HS-27A (cell line): ENCODE measurements at regions not wholly inside any gene's neighbourhood (a gene's known extent, or its start where the extent isn't known, plus 50 kb on each side); places are given as distances from the start of the nearest gene placed in this dataset.
"Not testable (repeated sequence)": the region's sequence is repeated elsewhere in the genome, so short reads cannot be mapped to it uniquely, and the experiment has no call there.

Experiments used
- DNase-seq: peaks from one replicate; pipeline ENCODE4 v3.0.0-alpha.2; 2012; ENCODE audit warnings: low read depth, missing footprints

GRCh38 chr2:143856978-143857377, 662.9 kb downstream of the ZEB2 start:
- DNase-seq = no peak

DNA sequence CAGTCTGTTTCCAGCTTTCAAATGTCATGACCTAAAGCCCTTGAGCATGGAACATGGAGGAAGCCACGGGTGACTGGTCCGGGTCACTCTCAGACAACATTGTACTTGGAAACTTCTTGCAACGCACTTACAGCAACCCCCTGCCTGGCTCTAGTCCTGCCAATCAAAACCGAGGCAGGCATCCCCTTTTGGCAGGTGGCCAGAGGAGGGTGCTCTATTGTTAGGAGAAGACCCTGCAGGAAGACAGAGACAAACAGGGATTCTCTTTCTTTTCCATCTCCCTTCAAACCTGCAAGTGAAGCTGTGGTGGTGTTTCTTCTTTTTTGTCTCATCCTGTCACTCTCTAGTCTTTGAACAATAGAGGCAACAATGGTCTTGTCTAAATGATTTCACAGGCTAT, 667.2 kb downstream of the ZEB2 start:
- DNase-seq = no peak

- no peak for DNase-seq
Observed at GRCh38 chr2:143850084-143850483, 669.8 kb downstream of the ZEB2 start.

DNA sequence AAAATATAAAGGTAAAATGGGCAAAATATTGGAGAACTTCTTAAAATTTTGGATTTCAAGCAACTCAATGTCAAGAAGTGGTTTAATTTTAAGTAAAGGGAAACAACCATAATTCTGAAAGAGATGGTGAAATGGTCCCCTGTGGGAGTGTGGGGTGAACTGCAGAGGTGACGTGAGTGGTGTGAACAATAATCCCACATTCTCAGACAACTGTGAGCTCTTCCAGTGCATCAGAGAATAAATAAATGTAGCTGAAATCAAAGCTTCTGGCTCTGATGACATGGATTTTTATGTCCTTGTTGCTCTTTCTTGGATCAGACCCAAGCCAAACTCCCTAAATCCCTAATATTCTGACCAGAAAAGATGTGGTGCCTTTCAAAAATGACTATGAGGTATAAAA, 672.7 kb downstream of the ZEB2 start:
- DNase-seq = no peak

- DNase-seq = no peak
Observed at GRCh38 chr2:143844986-143845385, 674.9 kb downstream of the ZEB2 start.

DNA sequence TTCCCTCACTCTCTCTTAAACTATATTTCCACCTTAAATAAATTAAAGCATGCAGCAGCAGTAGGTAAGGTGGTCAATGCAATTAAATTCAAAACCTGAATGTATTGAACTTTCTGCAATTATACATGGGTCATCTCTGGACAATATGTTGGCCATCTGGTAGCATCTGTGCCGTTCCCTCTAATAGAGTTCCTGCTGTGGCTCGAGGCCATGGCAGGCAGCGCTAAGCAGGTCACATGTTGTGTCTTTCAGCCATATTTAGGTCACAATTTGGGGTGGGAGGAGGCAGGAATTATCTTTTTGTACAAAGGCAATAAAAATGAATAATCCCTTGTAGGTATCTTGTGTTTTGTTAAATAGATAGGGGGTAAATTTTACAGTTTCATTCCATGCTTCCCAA, 676.2 kb downstream of the ZEB2 start:
- DNase-seq = no peak

- no peak for DNase-seq
Observed at GRCh38 chr2:143842836-143843235, 677.1 kb downstream of the ZEB2 start.

GRCh38 chr2:143841935-143842334, 678.0 kb downstream of the ZEB2 start:
- no peak for DNase-seq

DNA sequence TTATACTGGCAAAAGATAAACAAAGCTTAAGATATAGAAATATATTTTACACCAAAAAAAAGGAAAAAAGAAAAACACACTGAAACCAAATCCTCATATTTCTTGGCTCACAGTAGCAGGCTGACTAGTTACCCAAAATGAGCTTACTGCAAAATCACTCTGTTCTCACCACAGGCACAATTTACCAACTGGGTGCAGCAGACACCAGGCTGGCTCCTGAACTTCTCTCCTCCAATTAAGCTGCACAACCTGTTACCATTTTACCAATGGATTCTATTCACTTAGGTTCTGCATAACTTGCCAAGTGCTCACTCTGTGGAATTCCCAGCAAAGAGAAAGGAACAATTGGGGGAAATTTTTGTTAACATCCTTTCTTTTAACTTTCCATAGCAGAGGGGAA, 679.3 kb downstream of the ZEB2 start:
- no peak for DNase-seq

- no peak for DNase-seq
Observed at GRCh38 chr2:143840194-143840593, 679.7 kb downstream of the ZEB2 start.

- DNase-seq = no peak
Observed at GRCh38 chr2:143839456-143839855, 680.5 kb downstream of the ZEB2 start.

DNA sequence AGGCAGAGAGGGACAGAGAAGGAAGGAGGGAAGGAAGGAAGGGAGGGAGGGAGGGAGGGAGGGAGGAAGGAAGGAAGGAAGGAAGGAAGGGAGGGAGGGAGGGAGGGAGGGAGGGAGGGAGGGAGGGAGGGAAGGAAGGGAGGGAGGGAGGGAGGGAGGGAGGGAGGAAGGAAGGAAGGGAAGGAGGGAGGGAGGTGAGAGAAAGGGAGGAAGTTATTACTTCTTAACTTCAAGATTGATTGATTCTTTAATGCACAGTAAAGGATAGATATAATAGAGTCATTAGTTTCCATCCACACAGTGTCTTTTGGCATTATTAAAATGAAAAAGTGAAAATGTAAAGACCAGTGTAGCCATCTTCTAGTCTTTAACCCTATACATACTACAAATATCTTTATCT, 682.9 kb downstream of the ZEB2 start:
- DNase-seq = not testable (repeated sequence)

GRCh38 chr2:143835481-143835880, 684.4 kb downstream of the ZEB2 start:
- DNase-seq = no peak

- DNase-seq = no peak
Observed at GRCh38 chr2:143833015-143833660, 686.8 kb downstream of the ZEB2 start.

- no peak for DNase-seq
Observed at GRCh38 chr2:143830476-143830875, 689.4 kb downstream of the ZEB2 start.

- no peak for DNase-seq
Observed at GRCh38 chr2:143828763-143829537, 691.0 kb downstream of the ZEB2 start.

- no peak for DNase-seq
Observed at GRCh38 chr2:143824791-143825190, 695.1 kb downstream of the ZEB2 start.

- no peak for DNase-seq
Observed at GRCh38 chr2:143823876-143824275, 694.7 kb downstream of the ARHGAP15 start.

GRCh38 chr2:143823296-143823695, 694.1 kb downstream of the ARHGAP15 start:
- no peak for DNase-seq

DNA sequence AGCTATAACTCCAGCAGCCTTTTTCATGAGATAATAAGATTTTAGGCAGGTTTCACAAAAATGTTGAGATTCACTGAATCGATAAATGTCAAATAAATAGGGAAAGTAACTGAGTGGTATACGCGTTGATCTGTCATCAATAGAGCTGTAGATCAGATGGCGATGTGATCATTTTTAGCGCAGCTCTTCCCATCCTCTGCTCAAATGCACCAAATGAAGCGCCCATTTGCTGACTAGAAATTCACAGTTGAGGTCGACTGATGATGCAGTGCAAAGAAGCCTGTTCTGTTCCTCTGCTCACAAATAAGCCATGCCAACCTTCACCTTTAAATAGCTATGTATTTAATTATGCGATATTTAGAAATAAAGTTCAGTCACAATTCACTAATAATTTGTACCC, 693.5 kb downstream of the ARHGAP15 start:
- no peak for DNase-seq

- DNase-seq = no peak
Observed at GRCh38 chr2:143819764-143820163, 690.5 kb downstream of the ARHGAP15 start.

- no peak for DNase-seq
Observed at GRCh38 chr2:143819190-143819735, 690.0 kb downstream of the ARHGAP15 start.
